IMR-90 (cell line): ENCODE measurements at regions not wholly inside any gene's neighbourhood (a gene's known extent, or its start where the extent isn't known, plus 50 kb on each side); places are given as distances from the start of the nearest gene placed in this dataset.

Source experiments
- ATAC-seq: fragments of 200-7000 bp; cut with Tn5 transposase; 2 replicates; pipeline ENCODE4 v1.9.1; 2020; ENCODE audit warnings: low read depth, mild to moderate bottlenecking, moderate library complexity
- BruUV-seq: library from RNA; stranded (reverse); fragments of 400-500 nt; replicated peaks from 2 replicates; lab custom pipeline; 2021; lab: Mats Ljungman, UMichigan
- CTCF ChIA-PET: fragments of 300-600 bp; formaldehyde crosslinking; extraction: SDS; loops from one replicate; lab custom pipeline; 2021; ENCODE audit warnings: antibody characterized with exemption; lab: Yijun Ruan, JAX
- POLR2A ChIA-PET: fragments of 300-600 bp; sonication (Branson Sonifier 250); formaldehyde crosslinking; loops from one replicate; lab custom pipeline; 2022; ENCODE audit warnings: antibody characterized with exemption; ENCODE audit not compliant: unreplicated experiment; lab: Charles Lee
- DNase-seq: peaks from one replicate; pipeline ENCODE4 v3.0.0; 2013
- H2AFZ ChIP-seq: replicated peaks from 2 replicates; pipeline ENCODE3; 2013; ENCODE audit warnings: low read length, mild to moderate bottlenecking; ENCODE audit not compliant: poor library complexity
- H2AK5ac ChIP-seq: 2 replicates; pipeline ENCODE4 v1.6.1; 2013; ENCODE audit warnings: low read depth, low read length, inconsistent platforms
- H2AK9ac ChIP-seq: replicated peaks from 2 replicates; pipeline ENCODE3; 2013; ENCODE audit warnings: mild to moderate bottlenecking, low read depth, low read length, moderate library complexity; ENCODE audit not compliant: poor library complexity
- H2BK120ac ChIP-seq: 2 replicates; pipeline ENCODE4 v1.6.1; 2013; ENCODE audit warnings: low read depth, low read length, inconsistent platforms
- H2BK15ac ChIP-seq: 3 replicates; pipeline ENCODE4 v1.6.1; 2013; ENCODE audit warnings: low read depth, low read length, inconsistent platforms
- H2BK20ac ChIP-seq: 2 replicates; pipeline ENCODE4 v1.6.1; 2013; ENCODE audit warnings: low read depth, mild to moderate bottlenecking, inconsistent platforms, low read length, moderate library complexity
- H2BK5ac ChIP-seq: 2 replicates; pipeline ENCODE4 v1.6.1; 2013; ENCODE audit warnings: mild to moderate bottlenecking, low read depth, low read length, inconsistent platforms; ENCODE audit not compliant: poor library complexity, severe bottlenecking
- H3K14ac ChIP-seq: replicated peaks from 2 replicates; pipeline ENCODE4 v1.6.1; 2013; ENCODE audit warnings: low read depth, low read length, inconsistent platforms
- H3K18ac ChIP-seq: 2 replicates; pipeline ENCODE4 v1.6.1; 2013; ENCODE audit warnings: low read depth, low read length, control low read depth
- H3K23ac ChIP-seq: 2 replicates; pipeline ENCODE4 v1.6.1; 2013; ENCODE audit warnings: low read depth, low read length, inconsistent platforms
- H3K27ac ChIP-seq: 2 replicates; pipeline ENCODE4 v1.5.1; 2013; ENCODE audit warnings: mild to moderate bottlenecking, control low read depth, low read length; ENCODE audit not compliant: insufficient read depth
- H3K27me3 ChIP-seq: 2 replicates; pipeline ENCODE4 v1.6.1; 2013; ENCODE audit warnings: low read length; ENCODE audit not compliant: control insufficient read depth, insufficient read depth
- H3K36me3 ChIP-seq: 2 replicates; pipeline ENCODE4 v1.6.1; 2013; ENCODE audit warnings: low read length, mixed read lengths; ENCODE audit not compliant: control insufficient read depth, insufficient read depth
- H3K4ac ChIP-seq: 2 replicates; pipeline ENCODE4 v1.6.1; 2013; ENCODE audit warnings: low read depth, low read length, inconsistent platforms
- H3K4me1 ChIP-seq: 2 replicates; pipeline ENCODE4 v1.6.1; 2013; ENCODE audit warnings: low read length, mixed read lengths; ENCODE audit not compliant: control insufficient read depth, insufficient read depth
- H3K4me2 ChIP-seq: 2 replicates; pipeline ENCODE4 v1.6.1; 2013; ENCODE audit warnings: low read depth, mild to moderate bottlenecking, control low read depth, low read length, moderate library complexity
- H3K4me3 ChIP-seq: 2 replicates; pipeline ENCODE4 v1.5.1; 2013; ENCODE audit warnings: low read depth, mild to moderate bottlenecking, control low read depth, low read length, moderate library complexity; ENCODE audit not compliant: insufficient read depth
- H3K56ac ChIP-seq: 2 replicates; pipeline ENCODE4 v1.6.1; 2013; ENCODE audit warnings: low read length, inconsistent platforms; ENCODE audit not compliant: insufficient read depth; ENCODE audit errors: extremely low read depth
- H3K79me1 ChIP-seq, 2 experiments: 2 replicates each; pipeline ENCODE4 v1.6.1; 2013; ENCODE audit warnings: low read length in 2 of 2, inconsistent platforms in 1 of 2, low read depth in 1 of 2
- H3K9ac ChIP-seq: 2 replicates; pipeline ENCODE4 v1.6.1; 2013; ENCODE audit warnings: low read depth, low read length, control low read depth
- H3K9me1 ChIP-seq: 2 replicates; pipeline ENCODE4 v1.6.1; 2013; ENCODE audit warnings: low read length, inconsistent platforms; ENCODE audit not compliant: insufficient read depth
- H3K9me3 ChIP-seq: 2 replicates; pipeline ENCODE4 v1.6.1; 2013; ENCODE audit warnings: low read length; ENCODE audit not compliant: control insufficient read depth, insufficient read depth
- H4K20me1 ChIP-seq: 2 replicates; pipeline ENCODE4 v1.6.1; 2013; ENCODE audit warnings: low read length, inconsistent platforms; ENCODE audit not compliant: insufficient read depth
- H4K5ac ChIP-seq: 2 replicates; pipeline ENCODE4 v1.6.1; 2013; ENCODE audit warnings: mild to moderate bottlenecking, low read depth, low read length, control low read depth
- H4K8ac ChIP-seq, 2 experiments: 2 replicates each; pipeline ENCODE4 v1.6.1; 2013; ENCODE audit warnings: low read depth in 2 of 2, low read length in 2 of 2, control low read depth in 1 of 2, inconsistent platforms in 1 of 2
- H4K91ac ChIP-seq: 2 replicates; pipeline ENCODE4 v1.6.1; 2013; ENCODE audit warnings: low read depth, low read length, inconsistent platforms; ENCODE audit not compliant: insufficient read depth
- BHLHE40 ChIP-seq: fragments of 150-350 bp; IDR thresholded peaks from 2 replicates; pipeline ENCODE4 v1.6.1; 2016; ENCODE audit warnings: mild to moderate bottlenecking, low read depth, low read length
- CEBPB ChIP-seq: IDR thresholded peaks from 2 replicates; pipeline ENCODE4 v1.6.1; 2012; ENCODE audit warnings: low read depth, low read length, improper control_type of control experiment
- CHD1 ChIP-seq: IDR thresholded peaks from 2 replicates; pipeline ENCODE4 v1.6.1; 2012; ENCODE audit warnings: low read depth, low read length, improper control_type of control experiment
- FOS ChIP-seq: fragments of 150-350 bp; IDR thresholded peaks from 2 replicates; pipeline ENCODE4 v1.6.1; 2016; ENCODE audit warnings: low read depth, low read length
- MAFK ChIP-seq: IDR thresholded peaks from 2 replicates; pipeline ENCODE4 v1.6.1; 2012; ENCODE audit warnings: low read depth, low read length, improper control_type of control experiment
- MXI1 ChIP-seq: IDR thresholded peaks from 2 replicates; pipeline ENCODE4 v1.6.1; 2012; ENCODE audit warnings: low read depth, mild to moderate bottlenecking, low read length, moderate library complexity, borderline replicate concordance
- NFE2L2 ChIP-seq: fragments of 150-350 bp; IDR thresholded peaks from 2 replicates; pipeline ENCODE4 v1.6.1; 2016; ENCODE audit warnings: low read depth, mild to moderate bottlenecking, low read length
- POLR2A ChIP-seq: IDR thresholded peaks from 2 replicates; pipeline ENCODE4 v1.6.1; 2012; ENCODE audit warnings: mild to moderate bottlenecking, low read depth, low read length
- RAD21 ChIP-seq: IDR thresholded peaks from 2 replicates; pipeline ENCODE4 v1.6.1; 2012; ENCODE audit warnings: low read length, improper control_type of control experiment
- RCOR1 ChIP-seq: IDR thresholded peaks from 2 replicates; pipeline ENCODE4 v1.6.1; 2012; ENCODE audit warnings: mild to moderate bottlenecking, low read length, improper control_type of control experiment; ENCODE audit not compliant: insufficient replicate concordance
- RFX5 ChIP-seq: IDR thresholded peaks from 2 replicates; pipeline ENCODE4 v1.8.0; 2012; ENCODE audit warnings: low read depth, mild to moderate bottlenecking, low read length, moderate library complexity
- SMC3 ChIP-seq: fragments of 150-350 bp; IDR thresholded peaks from 2 replicates; pipeline ENCODE4 v1.6.1; 2016; ENCODE audit warnings: low read depth, mild to moderate bottlenecking, antibody characterized with exemption, low read length, moderate library complexity
- dilution Hi-C: fragments of 300-500 bp; cut with HindIII; formaldehyde crosslinking; loops from one replicate; pipeline ENCODE4 v1.14.3; 2018; ENCODE audit warnings: low sequenced_read_pairs; ENCODE audit not compliant: unreplicated experiment
- in situ Hi-C: fragments of 300-500 bp; cut with MboI; formaldehyde crosslinking; loops from 3 replicates; pipeline ENCODE4 v1.14.3; 2019; ENCODE audit warnings: low sequenced_read_pairs, inconsistent platforms, mixed read lengths
- intact Hi-C: fragments of 100-400 bp; cut with micrococcal nuclease; formaldehyde crosslinking; loops from 2 replicates; pipeline ENCODE4 v1.10.0; 2022
- TF ChIP-seq, protein P1 (sequence below): fragments of 150-350 bp; IDR thresholded peaks from 2 replicates; pipeline ENCODE4 v1.6.1; 2017; ENCODE audit warnings: mild to moderate bottlenecking, antibody characterized with exemption, low read length, low read depth
- TF ChIP-seq, protein P2 (sequence below): fragments of 150-350 bp; IDR thresholded peaks from 2 replicates; pipeline ENCODE4 v1.6.1; 2016; ENCODE audit warnings: low read depth, mild to moderate bottlenecking, low read length, moderate library complexity, borderline replicate concordance

DNA sequence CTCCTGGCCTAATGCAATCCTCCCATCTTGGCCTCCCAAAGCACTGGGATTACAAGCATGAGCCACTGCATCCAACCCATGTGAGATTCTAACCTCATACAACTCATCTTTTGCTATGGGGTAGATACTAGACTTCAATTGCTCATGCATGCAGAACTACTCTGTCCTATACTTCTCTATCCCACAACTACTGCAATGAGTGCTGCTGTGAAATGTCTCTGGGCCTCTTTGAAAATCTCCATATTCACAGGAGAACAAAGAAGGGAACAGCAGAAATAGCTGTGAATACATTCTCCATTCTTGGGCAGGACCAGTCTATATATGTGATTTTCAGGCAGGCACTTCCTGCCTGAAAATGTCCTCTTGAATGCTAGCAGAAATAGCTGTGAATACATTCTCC, 220.7 kb upstream of the GRIP1 start:
- no peaks in the 10 kb centered on the region for H3K36me3 ChIP-seq
- H3K9me1 ChIP-seq: no peaks in the 10 kb centered on the region
- no peak overlapping the region for H3K56ac ChIP-seq
- POLR2A ChIA-PET: no interaction called here
- H3K4me3 ChIP-seq: no peak overlapping the region
- no peak overlapping the region for H2BK20ac ChIP-seq
- H3K4ac ChIP-seq: no peak overlapping the region
- H3K4me1 ChIP-seq: no peaks in the 10 kb centered on the region
- dilution Hi-C loops: no loop called here
- H3K14ac ChIP-seq: no peak overlapping the region
- H3K27me3 ChIP-seq: no peaks in the 10 kb centered on the region
- no peak overlapping the region for H4K91ac ChIP-seq
- no peak overlapping the region for H3K4me2 ChIP-seq
- H2AFZ ChIP-seq: no peak overlapping the region
- intact Hi-C loops: no loop called here
- ATAC-seq (no peak), DNase-seq (no peak)
- in situ Hi-C loops: no loop called here
- no peak overlapping the region for H2AK5ac ChIP-seq
- H3K79me1 ChIP-seq: no peaks in the 10 kb centered on the region
- H3K9ac ChIP-seq: no peak overlapping the region
- no peak overlapping the region for H2BK15ac ChIP-seq
- no peak overlapping the region for H3K23ac ChIP-seq
- TF ChIP-seq, protein P1, sequence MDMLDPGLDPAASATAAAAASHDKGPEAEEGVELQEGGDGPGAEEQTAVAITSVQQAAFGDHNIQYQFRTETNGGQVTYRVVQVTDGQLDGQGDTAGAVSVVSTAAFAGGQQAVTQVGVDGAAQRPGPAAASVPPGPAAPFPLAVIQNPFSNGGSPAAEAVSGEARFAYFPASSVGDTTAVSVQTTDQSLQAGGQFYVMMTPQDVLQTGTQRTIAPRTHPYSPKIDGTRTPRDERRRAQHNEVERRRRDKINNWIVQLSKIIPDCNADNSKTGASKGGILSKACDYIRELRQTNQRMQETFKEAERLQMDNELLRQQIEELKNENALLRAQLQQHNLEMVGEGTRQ: no peak
- TF ChIP-seq BHLHE40 (no peak), SMC3 (no peak), MXI1 (no peak), CHD1 (no peak), FOS (no peak), NFE2L2 (no peak), RFX5 (no peak), POLR2A (no peak), MAFK (no peak), CEBPB (no peak), RAD21 (no peak), RCOR1 (no peak)
- TF ChIP-seq, protein P2, sequence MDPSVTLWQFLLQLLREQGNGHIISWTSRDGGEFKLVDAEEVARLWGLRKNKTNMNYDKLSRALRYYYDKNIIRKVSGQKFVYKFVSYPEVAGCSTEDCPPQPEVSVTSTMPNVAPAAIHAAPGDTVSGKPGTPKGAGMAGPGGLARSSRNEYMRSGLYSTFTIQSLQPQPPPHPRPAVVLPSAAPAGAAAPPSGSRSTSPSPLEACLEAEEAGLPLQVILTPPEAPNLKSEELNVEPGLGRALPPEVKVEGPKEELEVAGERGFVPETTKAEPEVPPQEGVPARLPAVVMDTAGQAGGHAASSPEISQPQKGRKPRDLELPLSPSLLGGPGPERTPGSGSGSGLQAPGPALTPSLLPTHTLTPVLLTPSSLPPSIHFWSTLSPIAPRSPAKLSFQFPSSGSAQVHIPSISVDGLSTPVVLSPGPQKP: no peak
- H3K18ac ChIP-seq: no peak overlapping the region
- H3K9me3 ChIP-seq: no peaks in the 10 kb centered on the region
- CTCF ChIA-PET: no interaction called here
- H3K27ac ChIP-seq: no peak overlapping the region
- no peak overlapping the region for H4K8ac ChIP-seq
- no peak overlapping the region for H4K5ac ChIP-seq
- no peak overlapping the region for H2BK120ac ChIP-seq
- no peak overlapping the region for H2AK9ac ChIP-seq
- H2BK5ac ChIP-seq: no peak overlapping the region
- H4K20me1 ChIP-seq: no peaks in the 10 kb centered on the region
- BruUV-seq: no TSS peak
